ENCODE measurements at regions not wholly inside any gene's neighbourhood (a gene's known extent, or its start where the extent isn't known, plus 50 kb on each side); places are given as distances from the start of the nearest gene placed in this dataset.

GRCh38 chr5:58311526-58311925, 148.4 kb downstream of the PLK2 start:
- TF ChIP-seq EZH2 (IDR thresholded peaks at IDR 0.05; ENCODE audit: low read depth, low read length, severe bottlenecking): no peak
- TF ChIP-seq HDAC2 (IDR thresholded peaks at IDR 0.05; ENCODE audit: borderline replicate concordance in 1 of 2, low read depth in 2 of 2, low read length in 2 of 2): no peak
- no peak for TF ChIP-seq FOSL1 (IDR thresholded peaks at IDR 0.05; ENCODE audit: insufficient read depth, low read depth, low read length)

All from H1 (cell line).